Activated CD4-positive, alpha-beta T cell treated with anti-CD3 and anti-CD28 coated beads, Interleukin-2, amount 50 U/mL, for 48 hours (primary cell): ENCODE measurements at regions not wholly inside any gene's neighbourhood (a gene's known extent, or its start where the extent isn't known, plus 50 kb on each side); places are given as distances from the start of the nearest gene placed in this dataset.

ENCODE experiments used
- DNase-seq, 2 experiments: peaks; one replicate each; pipeline ENCODE4 v3.0.0-alpha.2; 2020

GRCh38 chr6:30806581-30807183, 62.3 kb upstream of the IER3 start:
- no peak for DNase-seq

- DNase-seq = no peak
Observed at GRCh38 chr6:30804333-30804732, 60.0 kb upstream of the IER3 start.

- no peak for DNase-seq
Observed at GRCh38 chr6:30802731-30803130, 58.4 kb upstream of the IER3 start.

GRCh38 chr6:30801950-30802349, 57.6 kb upstream of the IER3 start:
- DNase-seq = no peak

- DNase-seq = no peak
Observed at GRCh38 chr6:30800871-30801270, 56.5 kb upstream of the IER3 start.

- DNase-seq = no peak
Observed at GRCh38 chr6:30799210-30799609, 54.9 kb upstream of the IER3 start.

GRCh38 chr6:30798494-30798893, 54.1 kb upstream of the IER3 start:
- DNase-seq = no peak

- no peak for DNase-seq
Observed at GRCh38 chr6:30795549-30796293, 51.4 kb upstream of the IER3 start.
